Peyer's patch (tissue), 4 donors: ENCODE measurements at regions not wholly inside any gene's neighbourhood (a gene's known extent, or its start where the extent isn't known, plus 50 kb on each side); places are given as distances from the start of the nearest gene placed in this dataset.

Source experiments
- POLR2A ChIP-seq, 2 donors: fragments of 450-650 bp; IDR thresholded peaks; one replicate each; pipeline ENCODE4 v1.5.1; 2017; ENCODE audit warnings: antibody characterized with exemption in 2 of 2, mild to moderate bottlenecking in 2 of 2, moderate library complexity in 2 of 2
- TF ChIP-seq, protein P1 (sequence below), 6 experiments: fragments of 450-650 bp in 4 of 6; fragments of 200-600 bp in 2 of 6; sonication (generic) in 1 of 6; IDR thresholded peaks; one replicate each; pipeline ENCODE4 v1.5.1; 2017 to 2019; ENCODE audit warnings: antibody characterized with exemption in 6 of 6, mild to moderate bottlenecking in 3 of 6, moderate library complexity in 1 of 6

DNA sequence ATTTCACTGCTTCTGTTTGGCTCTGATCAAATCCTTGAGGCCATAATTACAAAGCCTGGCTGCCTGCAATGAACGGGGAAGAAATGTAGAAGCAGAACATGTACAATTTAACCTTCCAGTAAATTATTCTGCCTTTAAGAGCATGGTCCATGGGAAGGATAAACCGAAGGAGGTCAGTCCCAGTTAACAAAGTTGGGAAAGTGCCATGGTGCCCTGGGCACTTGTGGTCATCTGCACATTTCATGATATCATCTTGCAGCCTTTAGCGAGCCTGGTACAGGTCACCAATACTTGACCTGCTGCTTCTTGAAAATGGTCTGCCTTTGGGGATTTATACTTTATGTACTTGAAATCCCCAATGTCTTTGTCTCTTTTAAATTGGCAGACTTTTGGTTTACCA lies 175.9 kb upstream of the KITLG start:
- TF ChIP-seq, protein P1, sequence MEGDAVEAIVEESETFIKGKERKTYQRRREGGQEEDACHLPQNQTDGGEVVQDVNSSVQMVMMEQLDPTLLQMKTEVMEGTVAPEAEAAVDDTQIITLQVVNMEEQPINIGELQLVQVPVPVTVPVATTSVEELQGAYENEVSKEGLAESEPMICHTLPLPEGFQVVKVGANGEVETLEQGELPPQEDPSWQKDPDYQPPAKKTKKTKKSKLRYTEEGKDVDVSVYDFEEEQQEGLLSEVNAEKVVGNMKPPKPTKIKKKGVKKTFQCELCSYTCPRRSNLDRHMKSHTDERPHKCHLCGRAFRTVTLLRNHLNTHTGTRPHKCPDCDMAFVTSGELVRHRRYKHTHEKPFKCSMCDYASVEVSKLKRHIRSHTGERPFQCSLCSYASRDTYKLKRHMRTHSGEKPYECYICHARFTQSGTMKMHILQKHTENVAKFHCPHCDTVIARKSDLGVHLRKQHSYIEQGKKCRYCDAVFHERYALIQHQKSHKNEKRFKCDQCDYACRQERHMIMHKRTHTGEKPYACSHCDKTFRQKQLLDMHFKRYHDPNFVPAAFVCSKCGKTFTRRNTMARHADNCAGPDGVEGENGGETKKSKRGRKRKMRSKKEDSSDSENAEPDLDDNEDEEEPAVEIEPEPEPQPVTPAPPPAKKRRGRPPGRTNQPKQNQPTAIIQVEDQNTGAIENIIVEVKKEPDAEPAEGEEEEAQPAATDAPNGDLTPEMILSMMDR (IDR thresholded peaks at IDR 0.05), result no peak
- no peak for TF ChIP-seq POLR2A (IDR thresholded peaks at IDR 0.05)
